ENCODE measurements at regions not wholly inside any gene's neighbourhood (a gene's known extent, or its start where the extent isn't known, plus 50 kb on each side); places are given as distances from the start of the nearest gene placed in this dataset.

- no peaks in the 10 kb centered on the region for H3K4me1 ChIP-seq (ENCODE audit: insufficient read depth)
- DNase-seq = no peak
- 12 to 16% (median 13%) methylated on average over 2 of the region's 2 CpGs for WGBS, 3 donors
- no peaks in the 10 kb centered on the region for H3K9me3 ChIP-seq
- H3K27me3 ChIP-seq = no peaks in the 10 kb centered on the region
- H3K36me3 ChIP-seq = no peaks in the 10 kb centered on the region
- intact Hi-C loops (cut with DNase I) = no loop called here
- no peak overlapping the region for H3K4me3 ChIP-seq
- H3K27ac ChIP-seq = no peak overlapping the region
- TF ChIP-seq, protein P1, sequence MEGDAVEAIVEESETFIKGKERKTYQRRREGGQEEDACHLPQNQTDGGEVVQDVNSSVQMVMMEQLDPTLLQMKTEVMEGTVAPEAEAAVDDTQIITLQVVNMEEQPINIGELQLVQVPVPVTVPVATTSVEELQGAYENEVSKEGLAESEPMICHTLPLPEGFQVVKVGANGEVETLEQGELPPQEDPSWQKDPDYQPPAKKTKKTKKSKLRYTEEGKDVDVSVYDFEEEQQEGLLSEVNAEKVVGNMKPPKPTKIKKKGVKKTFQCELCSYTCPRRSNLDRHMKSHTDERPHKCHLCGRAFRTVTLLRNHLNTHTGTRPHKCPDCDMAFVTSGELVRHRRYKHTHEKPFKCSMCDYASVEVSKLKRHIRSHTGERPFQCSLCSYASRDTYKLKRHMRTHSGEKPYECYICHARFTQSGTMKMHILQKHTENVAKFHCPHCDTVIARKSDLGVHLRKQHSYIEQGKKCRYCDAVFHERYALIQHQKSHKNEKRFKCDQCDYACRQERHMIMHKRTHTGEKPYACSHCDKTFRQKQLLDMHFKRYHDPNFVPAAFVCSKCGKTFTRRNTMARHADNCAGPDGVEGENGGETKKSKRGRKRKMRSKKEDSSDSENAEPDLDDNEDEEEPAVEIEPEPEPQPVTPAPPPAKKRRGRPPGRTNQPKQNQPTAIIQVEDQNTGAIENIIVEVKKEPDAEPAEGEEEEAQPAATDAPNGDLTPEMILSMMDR (IDR thresholded peaks at IDR 0.05) = no peak
- no peak for TF ChIP-seq EP300 (IDR thresholded peaks at IDR 0.05)
- TF ChIP-seq POLR2A (IDR thresholded peaks at IDR 0.05) = no peak
Measured at GRCh38 chr2:223442847-223443246, 159.3 kb downstream of the SCG2 start.

DNA sequence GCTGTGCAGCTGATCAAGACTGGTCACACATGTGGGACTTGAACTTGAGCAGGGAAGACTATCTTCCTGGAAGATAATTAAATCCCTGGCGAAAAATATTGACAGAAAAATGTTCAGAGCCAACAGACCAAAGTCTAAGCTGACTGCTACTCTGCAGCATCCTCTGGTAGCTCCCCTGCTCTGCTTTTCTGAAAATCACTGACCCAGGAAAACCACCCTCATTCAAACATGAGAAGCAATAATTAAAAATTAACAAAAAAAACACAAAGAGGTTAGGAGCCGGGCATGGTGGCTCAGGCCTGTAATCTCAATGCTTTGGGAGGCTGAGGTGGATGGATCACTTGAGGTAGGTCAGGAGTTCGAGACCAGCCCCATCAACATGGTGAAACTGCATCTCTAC lies 151.9 kb downstream of the SCG2 start:
- 81 to 91% (median 86%) methylated on average over 3 of the region's 3 CpGs for WGBS, 3 donors
- Histone ChIP-seq H3K27me3 (no peaks in the 10 kb centered on the region), H3K4me3 (no peak overlapping the region), H3K36me3 (no peaks in the 10 kb centered on the region), H3K9me3 (no peaks in the 10 kb centered on the region), H3K4me1 (ENCODE audit: insufficient read depth) (no peaks in the 10 kb centered on the region), H3K27ac (no peak overlapping the region)
- no peak for DNase-seq
- intact Hi-C loops (cut with DNase I) = no loop called here
- TF ChIP-seq POLR2A (IDR thresholded peaks at IDR 0.05) = no peak
- no peak for TF ChIP-seq EP300 (IDR thresholded peaks at IDR 0.05)
- TF ChIP-seq, protein P1 (IDR thresholded peaks at IDR 0.05) = no peak

- no peak for TF ChIP-seq EP300 (IDR thresholded peaks at IDR 0.05)
- TF ChIP-seq POLR2A (IDR thresholded peaks at IDR 0.05) = no peak
- TF ChIP-seq, protein P1 (IDR thresholded peaks at IDR 0.05) = no peak
- Histone ChIP-seq H3K4me3 (no peak overlapping the region), H3K36me3 (no peaks in the 10 kb centered on the region), H3K27me3 (no peaks in the 10 kb centered on the region), H3K9me3 (no peaks in the 10 kb centered on the region), H3K27ac (no peak overlapping the region), H3K4me1 (ENCODE audit: insufficient read depth) (no peaks in the 10 kb centered on the region)
- WGBS, 3 donors = 68 to 85% (median 82%) methylated on average over 2 of the region's 2 CpGs
- no peak for DNase-seq
- intact Hi-C loops (cut with DNase I) = no loop called here
Measured at GRCh38 chr2:223457301-223457700, 144.9 kb downstream of the SCG2 start.

GRCh38 chr2:223459328-223459939 lies 142.7 kb downstream of the SCG2 start:
- intact Hi-C loops (cut with DNase I) = no loop called here
- H3K27ac ChIP-seq = no peak overlapping the region
- no peaks in the 10 kb centered on the region for H3K4me1 ChIP-seq (ENCODE audit: insufficient read depth)
- no peaks in the 10 kb centered on the region for H3K36me3 ChIP-seq
- no peaks in the 10 kb centered on the region for H3K27me3 ChIP-seq
- H3K4me3 ChIP-seq = no peak overlapping the region
- WGBS, 3 donors = 38 to 48% (median 47%) methylated on average over 4 of the region's 4 CpGs
- H3K9me3 ChIP-seq = no peaks in the 10 kb centered on the region
- DNase-seq = no peak
- TF ChIP-seq EP300 (IDR thresholded peaks at IDR 0.05) = no peak
- TF ChIP-seq, protein P1 (IDR thresholded peaks at IDR 0.05) = no peak
- TF ChIP-seq POLR2A (IDR thresholded peaks at IDR 0.05) = no peak
